HG03469 (cell line): ENCODE measurements at regions not wholly inside any gene's neighbourhood (a gene's known extent, or its start where the extent isn't known, plus 50 kb on each side); places are given as distances from the start of the nearest gene placed in this dataset.
"Not testable (repeated sequence)": the region's sequence is repeated elsewhere in the genome, so short reads cannot be mapped to it uniquely, and the experiment has no call there.

Experiments used
- ATAC-seq: cut with Tn5 transposase; IDR thresholded peaks from one replicate; pipeline ENCODE4 v1.9.1; 2021; ENCODE audit warnings: mild to moderate bottlenecking, moderate library complexity, moderate number of reproducible peaks; ENCODE audit not compliant: unreplicated experiment

DNA sequence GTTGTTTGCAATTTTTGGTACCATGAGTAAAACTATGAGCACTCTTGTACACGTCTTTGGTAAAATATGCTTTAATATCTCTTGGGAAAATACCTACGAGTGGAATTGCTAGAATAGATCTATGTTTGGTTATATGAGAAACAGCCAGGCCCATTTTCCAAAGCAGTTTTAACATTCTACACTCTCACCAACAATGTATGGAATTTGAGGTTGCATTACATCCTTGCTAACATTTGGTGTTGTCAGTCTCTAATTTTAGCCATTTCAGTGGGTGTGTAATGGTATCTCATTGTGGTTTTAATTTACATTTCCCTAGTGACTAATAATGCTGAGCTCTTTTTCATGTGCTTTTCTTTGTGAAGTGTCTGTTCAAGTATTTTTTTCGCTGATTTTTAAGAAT is 118.9 kb upstream of the TCF4 start:
- no peak for ATAC-seq

DNA sequence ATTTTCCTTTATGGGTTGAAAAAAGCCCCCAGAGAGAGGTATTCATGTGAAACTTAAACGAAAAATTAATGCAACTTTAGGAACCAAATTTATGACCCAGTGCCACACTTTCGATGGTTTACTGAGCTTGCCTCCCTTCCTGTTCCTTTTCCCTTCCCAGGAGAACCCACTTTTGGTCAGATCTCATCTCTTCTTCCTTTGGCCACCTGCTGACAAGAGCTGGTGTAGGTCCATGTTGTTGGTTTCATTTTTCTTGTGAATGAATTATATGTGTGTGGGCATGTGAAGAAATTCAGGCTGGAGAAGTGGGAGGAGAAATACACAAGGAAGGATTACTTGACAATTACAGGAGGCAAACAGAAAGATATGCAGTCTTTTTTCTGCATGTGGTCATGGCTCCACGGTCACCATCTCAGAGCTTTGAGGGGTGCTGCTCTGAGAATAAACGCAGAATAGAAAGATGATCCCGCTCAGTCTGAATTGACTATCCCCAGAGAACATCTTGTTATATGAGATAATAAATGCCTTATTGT is 111.3 kb upstream of the TCF4 start:
- ATAC-seq: no peak

DNA sequence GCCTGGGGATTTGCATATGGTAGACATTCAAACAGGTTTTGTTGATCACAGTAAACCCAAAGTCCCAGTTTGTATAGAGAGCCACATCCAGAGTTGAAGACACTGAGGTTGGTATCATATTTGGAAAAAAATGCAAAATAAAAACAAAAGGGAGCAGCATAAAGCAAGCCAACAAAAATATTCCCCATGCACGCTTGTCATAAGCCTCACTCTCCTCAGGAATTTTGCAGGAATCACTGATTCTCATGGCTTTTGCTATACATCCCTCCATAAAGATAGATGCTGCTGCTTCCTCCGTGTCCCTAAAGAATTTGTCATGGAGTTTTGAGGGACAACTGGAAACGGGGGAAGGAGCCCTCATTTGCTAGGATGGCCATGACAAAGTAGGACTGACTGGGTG is 108.8 kb upstream of the TCF4 start:
- no peak for ATAC-seq

DNA sequence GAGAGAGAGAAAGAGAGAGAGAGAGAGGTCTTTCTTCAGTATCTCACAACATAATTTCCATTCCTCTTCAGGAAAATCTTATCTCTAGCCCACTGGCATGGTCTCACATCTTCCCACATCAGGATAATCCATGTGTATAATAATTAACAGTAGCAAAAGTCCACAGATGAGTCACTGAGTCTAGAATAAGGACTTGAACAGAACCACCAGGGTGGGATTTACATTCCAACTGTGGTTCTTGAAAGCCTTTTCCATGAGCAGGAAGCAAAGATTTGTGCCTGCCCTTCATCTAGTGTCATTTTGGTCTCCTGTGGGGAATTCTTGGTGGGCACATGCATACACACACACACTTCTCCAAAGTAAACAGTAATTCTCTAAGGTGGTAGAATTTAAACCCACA is 107.1 kb upstream of the TCF4 start:
- ATAC-seq: no peak

DNA sequence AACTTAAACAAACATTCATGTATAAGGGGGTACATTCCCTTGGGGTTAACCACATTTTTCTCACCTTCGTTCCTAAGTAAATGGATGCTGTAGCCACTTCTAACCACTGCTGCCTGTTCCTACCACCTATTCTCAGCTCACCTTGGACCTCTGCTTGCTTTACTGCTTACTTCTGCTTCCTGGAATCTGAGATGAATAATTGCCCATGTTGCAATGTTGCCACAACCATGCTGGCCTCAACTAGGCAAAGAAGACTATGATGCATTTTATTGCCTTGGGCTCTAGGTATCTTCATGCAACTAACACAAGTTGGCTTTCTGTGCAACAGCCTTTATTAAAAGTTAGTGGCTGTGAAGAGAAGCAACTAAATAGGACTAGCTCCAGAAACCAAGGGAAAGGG is 106.3 kb upstream of the TCF4 start:
- ATAC-seq: no peak

DNA sequence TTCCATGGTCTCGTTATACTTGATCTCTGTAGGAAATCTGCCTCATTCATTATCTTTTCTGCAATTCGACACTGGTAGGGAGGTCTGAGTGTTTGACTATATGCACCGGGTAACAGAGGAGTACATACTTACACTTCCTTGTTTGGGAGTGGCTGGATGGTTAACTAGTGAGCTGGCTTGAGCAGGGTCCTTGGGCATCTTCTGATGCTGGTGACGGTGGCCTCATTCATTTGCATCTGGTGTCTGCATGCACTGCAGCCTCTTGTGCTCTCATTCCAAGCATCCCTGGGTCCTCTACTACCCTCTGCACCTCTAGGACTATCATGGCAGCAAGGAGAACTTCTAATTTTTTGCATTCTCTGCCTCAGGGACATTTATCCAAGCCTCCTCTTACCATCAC is 100.0 kb upstream of the TCF4 start:
- ATAC-seq: no peak

DNA sequence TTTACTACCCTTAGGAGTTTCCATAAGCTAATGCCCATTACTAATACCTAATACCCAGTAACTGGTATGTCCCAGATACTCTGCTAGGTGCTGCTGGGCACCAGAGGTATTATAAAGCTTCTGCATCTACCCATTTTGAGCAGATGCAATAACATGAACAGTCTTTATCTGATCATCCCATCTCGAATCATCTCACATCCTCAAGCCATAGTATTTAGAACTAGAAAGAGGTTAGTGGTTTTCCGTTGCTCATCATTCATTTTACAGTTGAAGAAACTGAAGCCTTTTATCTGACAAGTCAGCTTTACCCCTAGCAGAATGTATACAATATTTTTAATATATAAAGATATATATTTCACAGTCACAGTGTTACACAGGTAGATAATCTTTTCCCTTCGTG is 99.1 kb upstream of the TCF4 start:
- ATAC-seq: no peak

DNA sequence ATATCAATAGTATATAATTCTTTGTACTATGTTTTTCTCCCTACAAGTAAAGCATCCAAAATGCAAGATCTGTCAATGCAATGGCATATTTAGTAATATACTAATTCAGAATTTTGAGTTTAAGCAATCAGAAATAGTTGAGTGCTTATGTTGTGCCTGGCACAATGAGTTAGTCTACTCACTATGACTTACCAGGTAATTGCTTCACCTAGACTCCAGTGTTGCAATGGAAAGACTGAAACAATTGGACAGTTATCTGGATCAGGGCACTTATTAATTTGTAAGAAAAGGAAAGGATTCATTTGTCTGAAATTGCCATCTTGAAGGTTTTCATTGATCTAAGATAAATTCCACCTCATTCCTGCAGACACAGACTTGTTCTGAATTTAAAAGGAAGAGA is 97.6 kb upstream of the TCF4 start:
- ATAC-seq: no peak

DNA sequence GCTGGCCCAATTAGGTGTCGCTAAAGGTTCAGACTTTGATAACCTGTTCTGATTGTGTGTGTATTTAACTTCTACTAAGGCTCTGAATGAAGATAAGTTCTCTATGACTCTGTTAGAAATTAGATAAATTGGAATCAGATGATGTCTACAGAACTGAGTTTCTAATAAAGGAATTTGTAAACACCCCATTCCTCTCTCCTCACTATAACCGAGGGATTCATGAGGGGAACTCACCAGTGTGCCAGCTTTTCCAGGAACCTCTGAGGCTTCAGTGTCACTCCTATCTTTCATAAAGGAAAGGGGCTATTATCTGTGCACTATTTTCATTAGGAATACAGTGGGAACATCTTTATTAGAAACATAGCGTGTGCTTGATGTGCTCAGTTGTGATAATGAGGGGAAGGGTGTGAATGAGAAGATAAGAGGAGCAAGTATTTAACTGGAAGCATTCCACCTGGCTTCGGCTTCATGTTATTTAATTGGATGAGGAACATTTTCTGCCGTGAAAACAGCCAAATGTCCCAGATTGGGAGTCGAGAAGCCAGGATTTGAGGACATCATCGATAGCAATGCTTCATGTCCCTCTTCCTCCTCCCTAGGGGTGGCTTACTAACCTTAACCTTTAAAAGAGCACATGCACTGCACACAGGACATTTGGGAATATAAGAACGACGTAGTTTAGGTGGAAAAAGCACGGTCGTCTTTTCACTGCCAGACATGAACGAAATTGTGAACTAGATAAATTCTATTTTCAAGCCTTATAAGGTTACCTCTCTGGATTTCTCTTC is 84.8 kb upstream of the TCF4 start:
- ATAC-seq: no peak

DNA sequence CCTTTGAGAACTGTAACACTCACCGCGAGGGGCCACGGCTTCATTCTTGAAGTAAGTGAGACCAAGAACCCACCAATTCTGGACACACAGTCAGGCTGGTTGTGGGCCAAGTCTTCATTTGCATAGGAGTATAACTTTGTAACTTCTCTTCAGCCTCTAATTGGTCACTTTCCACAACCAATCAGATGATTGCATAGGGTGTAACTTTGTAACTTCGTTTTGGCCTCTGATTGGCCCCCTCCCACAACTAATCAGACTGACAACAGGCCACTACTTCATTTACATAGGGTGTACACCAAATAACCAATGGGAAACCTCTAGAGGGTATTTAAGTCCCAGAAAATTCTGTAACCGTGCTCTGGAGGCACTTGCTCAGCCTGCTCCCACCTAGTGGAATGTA is 77.5 kb upstream of the TCF4 start:
- no peak for ATAC-seq

DNA sequence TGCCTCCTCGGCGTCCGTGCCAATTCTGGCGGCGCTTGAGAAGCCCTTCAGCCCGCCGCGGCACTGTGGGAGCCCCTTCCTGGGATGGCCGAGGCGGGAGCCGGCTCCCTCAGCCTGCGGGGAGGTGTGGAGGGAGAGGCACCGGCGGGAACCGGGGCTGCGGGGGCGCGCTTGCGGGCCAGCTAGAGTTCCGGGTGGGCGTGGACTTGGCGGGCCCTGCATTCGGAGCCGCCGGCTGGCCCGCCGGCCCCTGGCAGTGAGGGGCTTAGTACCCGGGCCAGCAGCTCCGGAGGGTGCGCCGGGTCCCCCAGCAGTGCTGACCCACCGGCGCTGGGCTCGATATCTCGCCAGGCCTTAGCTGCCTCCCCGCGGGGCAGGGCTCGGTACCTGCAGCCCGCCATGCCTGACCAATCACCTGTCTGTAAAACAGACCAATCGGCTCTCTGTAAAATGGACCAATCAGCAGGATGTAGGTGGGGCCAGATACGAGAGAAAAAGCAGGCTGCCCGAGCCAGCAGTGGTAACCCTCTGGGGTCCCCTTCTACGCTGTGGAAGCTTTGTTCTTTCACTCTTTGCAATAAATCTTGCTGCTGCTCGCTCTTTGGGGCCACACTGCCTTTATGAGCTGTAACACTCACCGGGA is 76.9 kb upstream of the TCF4 start:
- not testable (repeated sequence) for ATAC-seq

DNA sequence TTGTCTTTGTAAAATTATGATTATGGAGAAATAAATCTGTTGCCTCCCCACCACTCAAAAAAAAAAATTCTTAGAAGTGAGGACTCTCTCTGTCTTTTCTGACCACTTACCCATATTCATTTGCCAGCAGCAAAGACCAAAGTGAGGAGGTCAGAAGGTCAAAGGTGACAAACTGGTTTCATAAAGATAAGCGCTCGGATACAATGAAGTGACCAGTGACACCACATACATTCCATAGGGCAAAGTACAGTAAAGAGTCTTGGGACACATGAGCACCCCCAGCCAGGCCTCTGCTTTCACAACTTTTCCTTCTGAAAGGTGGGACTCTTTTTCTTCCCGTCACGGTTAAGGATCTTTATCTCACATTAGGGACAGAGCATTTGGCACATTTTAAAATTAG is 75.9 kb upstream of the TCF4 start:
- ATAC-seq: no peak

DNA sequence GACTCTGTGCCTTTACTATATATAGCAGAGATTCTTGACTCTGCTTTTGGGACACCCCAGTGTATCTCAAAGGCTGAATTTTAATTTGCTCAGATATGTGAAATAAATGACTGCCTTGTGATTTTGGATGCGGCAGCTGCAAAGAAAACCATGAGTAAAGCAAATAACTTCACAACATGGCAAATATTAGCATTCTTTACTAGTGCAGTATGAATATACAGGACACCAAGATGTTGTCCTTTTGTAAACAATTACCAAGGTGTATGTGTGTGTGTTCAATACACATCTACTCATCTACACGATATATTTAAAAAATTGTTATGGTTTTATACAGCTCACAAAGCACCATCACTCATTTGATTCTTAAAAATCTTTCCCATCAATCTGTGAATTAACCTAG is 70.6 kb upstream of the TCF4 start:
- no peak for ATAC-seq

DNA sequence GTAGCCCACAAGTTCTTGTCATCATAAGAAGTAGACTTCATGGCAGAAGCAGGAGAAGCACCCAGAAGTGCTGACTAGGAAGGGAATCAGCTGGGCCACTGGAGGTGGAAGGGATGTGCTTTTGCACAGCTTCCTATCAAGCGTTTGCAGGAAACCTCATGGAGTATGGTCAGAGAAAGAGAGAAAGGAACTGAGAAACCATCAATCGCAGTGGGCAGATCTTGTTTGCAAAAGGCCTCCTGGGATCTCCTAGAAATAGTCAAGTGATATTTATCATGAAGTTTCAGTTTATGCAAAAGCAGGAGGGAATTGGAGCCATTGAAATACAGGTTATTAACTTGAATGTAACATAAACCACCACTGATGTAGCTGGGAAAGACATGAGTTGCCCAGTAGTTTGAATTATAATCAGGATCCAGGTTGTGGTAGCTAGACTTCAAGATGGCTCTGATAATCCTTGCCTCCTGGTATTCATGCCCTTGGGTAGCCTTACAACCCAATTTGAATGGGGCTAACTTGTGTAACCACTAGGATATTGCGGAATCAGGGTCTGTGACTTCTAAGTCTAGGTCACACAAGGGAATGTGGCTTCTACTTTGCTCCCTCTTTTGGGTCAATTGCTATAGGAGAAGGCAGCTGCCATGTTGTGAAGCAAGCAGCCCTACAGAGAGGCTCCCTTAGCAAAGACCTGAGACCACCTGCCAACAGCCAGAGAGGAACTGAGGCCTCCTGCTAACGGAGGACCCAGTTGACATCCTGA is 69.8 kb upstream of the TCF4 start:
- no peak for ATAC-seq

DNA sequence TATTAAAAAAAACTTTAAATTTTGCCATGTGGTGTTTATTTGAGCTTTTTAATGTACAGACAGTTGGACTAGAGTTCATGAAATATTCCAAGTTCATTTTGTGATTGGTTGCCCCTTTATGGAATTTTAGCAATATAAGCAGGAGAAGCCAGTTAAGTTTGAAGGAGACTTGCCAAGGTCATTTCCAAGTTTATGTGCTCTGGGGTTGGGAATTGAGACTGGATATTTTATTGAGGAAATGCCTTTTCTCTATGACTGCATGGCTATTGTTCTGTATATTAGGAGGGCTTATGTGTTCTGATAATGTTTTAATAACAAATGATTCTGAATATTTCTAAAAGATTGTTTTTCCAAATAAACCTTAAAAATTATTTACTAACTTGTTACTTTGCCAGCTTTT is 67.0 kb upstream of the TCF4 start:
- ATAC-seq: no peak

DNA sequence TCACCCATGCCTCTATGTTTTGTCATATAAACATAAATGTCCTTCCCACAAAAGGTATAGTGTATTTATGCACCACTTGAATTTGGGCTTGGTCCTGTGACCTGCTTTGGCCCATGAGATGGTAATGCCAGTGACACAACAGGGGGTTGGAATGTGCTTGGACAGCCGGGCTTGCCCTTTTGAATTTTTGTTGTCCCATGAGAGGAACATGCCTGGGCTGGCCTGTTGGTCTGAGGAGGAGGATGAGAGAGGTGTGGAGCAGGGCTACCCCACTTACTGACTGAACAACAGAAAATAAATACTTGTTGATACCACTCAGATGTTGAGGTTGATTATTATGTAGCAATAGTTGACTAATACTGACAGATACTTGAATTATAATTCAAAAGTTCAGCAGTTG is 63.2 kb upstream of the TCF4 start:
- no peak for ATAC-seq

DNA sequence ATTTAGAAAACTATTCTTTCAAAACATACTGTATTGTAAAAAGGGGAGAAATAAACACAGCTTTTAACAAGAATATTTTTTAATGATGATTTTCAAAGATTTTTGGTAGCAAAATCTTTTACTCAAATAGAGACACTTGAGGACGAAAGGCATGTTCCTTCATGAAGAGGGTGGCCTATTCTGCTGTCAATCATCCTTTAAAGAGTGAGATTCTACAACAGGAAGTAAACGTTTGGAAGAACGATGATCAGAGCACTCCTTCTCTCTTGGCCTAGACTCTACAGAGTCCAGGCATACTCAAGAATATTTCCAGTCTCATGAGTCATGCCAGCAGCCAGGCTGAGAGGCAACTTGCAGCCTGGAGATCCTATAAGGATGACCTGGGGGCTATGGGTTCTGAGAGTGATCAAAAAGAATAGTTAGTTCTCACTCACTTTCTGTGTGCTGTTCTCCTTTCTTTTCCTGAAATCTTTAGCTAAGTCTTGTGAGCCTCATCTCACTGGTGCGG is 62.4 kb upstream of the TCF4 start:
- ATAC-seq: no peak

DNA sequence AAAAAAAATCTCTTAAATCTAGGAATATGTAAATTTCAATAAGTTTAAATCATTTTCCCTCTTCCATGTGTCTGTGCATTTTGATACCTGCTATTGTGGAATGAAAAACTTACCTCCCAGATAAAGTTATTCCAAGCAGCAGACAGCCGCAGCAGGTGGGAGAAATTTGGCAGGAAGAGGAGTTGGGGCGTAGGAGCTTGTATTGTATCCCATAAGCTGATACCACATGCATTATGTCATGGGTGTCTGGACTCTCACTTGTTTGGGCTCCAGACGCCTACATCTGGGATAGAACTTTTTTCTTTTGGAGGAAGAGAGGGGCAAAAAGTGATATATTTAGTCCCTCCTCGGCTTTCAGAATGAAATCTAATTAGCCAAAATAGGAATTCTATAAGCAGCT is 59.3 kb upstream of the TCF4 start:
- no peak for ATAC-seq

DNA sequence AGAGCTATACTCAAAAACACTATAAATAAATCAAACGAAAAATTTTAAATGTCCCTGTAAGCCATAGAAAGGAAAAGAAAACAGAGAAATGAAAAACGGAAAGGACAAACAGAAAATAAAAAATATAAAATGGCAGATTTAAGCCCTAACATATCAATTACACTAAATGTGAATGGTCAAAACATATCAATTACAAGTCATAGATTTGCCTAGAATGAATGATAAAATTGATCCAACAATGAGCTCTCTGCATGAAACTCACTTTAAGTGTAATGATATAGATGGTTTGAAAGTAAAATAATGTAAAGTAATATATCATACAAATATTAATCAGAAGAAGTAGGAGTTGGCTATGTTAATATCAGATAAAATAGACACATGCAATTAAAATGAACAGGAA is 54.2 kb upstream of the TCF4 start:
- ATAC-seq: no peak

DNA sequence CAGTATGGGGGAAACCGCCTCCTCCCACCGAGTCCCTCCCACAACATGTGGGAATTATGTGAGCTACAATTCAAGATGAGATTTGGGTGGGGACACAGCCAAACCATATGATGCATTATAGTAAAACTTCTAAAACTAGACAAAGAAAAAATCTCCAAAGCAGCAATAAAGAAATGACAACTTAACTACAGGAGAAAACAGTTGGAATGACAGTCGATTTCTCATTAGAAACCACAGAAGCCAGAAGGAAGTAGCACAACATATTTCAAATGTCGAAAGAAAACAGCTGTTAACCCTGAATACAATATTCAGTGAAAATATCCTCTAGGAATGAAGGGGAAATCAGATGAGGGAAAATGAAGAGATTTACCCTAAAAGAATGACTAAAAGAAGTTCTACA is 53.5 kb upstream of the TCF4 start:
- ATAC-seq: no peak
